Colonic mucosa (tissue), 4 donors: ENCODE measurements at regions not wholly inside any gene's neighbourhood (a gene's known extent, or its start where the extent isn't known, plus 50 kb on each side); places are given as distances from the start of the nearest gene placed in this dataset.

Experiments
- DNase-seq: peaks from one replicate; pipeline ENCODE4 v3.0.0-alpha.2; 2020
- H3K27ac ChIP-seq: fragments of 200-600 bp; one replicate; pipeline ENCODE4 v1.8.0; 2021
- H3K27me3 ChIP-seq: fragments of 200-600 bp; one replicate; pipeline ENCODE4 v1.8.0; 2021
- H3K36me3 ChIP-seq: fragments of 200-600 bp; one replicate; pipeline ENCODE4 v1.8.0; 2021
- H3K4me1 ChIP-seq: fragments of 200-600 bp; one replicate; pipeline ENCODE4 v1.8.0; 2021; ENCODE audit warnings: mild to moderate bottlenecking
- H3K4me3 ChIP-seq: fragments of 200-600 bp; one replicate; pipeline ENCODE4 v1.8.0; 2021
- H3K9ac ChIP-seq, 2 donors: one replicate each; pipeline ENCODE4 v1.7.0; 2013; ENCODE audit warnings: control low read depth in 2 of 2, low read depth in 2 of 2, low read length in 2 of 2
- H3K9me3 ChIP-seq: fragments of 200-600 bp; one replicate; pipeline ENCODE4 v1.8.0; 2021
- CTCF ChIP-seq: fragments of 200-600 bp; IDR thresholded peaks from one replicate; pipeline ENCODE4 v1.8.0; 2022; ENCODE audit warnings: antibody characterized with exemption, mild to moderate bottlenecking
- intact Hi-C: fragments of 100-400 bp; cut with DNase I; formaldehyde crosslinking; loops from one replicate; pipeline ENCODE4 v1.14.1; 2022
- donor health status: healthy.
- donor health status: DM: no; HTN: no; CAD: no.
- donor health status: DM: no; HTN: no; CAD: no.

- Histone ChIP-seq H3K27me3 (no peaks in the 10 kb centered on the region), H3K4me1 (no peaks in the 10 kb centered on the region), H3K9ac (no peak overlapping the region), H3K36me3 (no peaks in the 10 kb centered on the region), H3K4me3 (no peak overlapping the region), H3K9me3 (no peaks in the 10 kb centered on the region), H3K27ac (no peak overlapping the region)
- no peak for TF ChIP-seq CTCF
- peak; percentile 42 for DNase-seq
- intact Hi-C loops, result loop anchor here (10.0 kb wide), 3 partner anchors 324 to 604 kb away; partner anchors contain the start of gene ZSWIM6
Measured at GRCh38 chr5:61659221-61659696, 327.2 kb downstream of the ZSWIM6 start.

GRCh38 chr5:61662670-61663069 lies 330.6 kb downstream of the ZSWIM6 start:
- Histone ChIP-seq H3K4me1 (no peaks in the 10 kb centered on the region), H3K9me3 (no peaks in the 10 kb centered on the region), H3K27ac (no peak overlapping the region), H3K36me3 (no peaks in the 10 kb centered on the region), H3K9ac (no peak overlapping the region), H3K4me3 (no peak overlapping the region), H3K27me3 (no peaks in the 10 kb centered on the region)
- intact Hi-C loops, result no loop called here
- DNase-seq, result no peak
- TF ChIP-seq CTCF, result no peak

- Histone ChIP-seq H3K27ac (no peak overlapping the region), H3K27me3 (no peaks in the 10 kb centered on the region), H3K9ac (no peak overlapping the region), H3K4me3 (no peak overlapping the region), H3K36me3 (no peaks in the 10 kb centered on the region), H3K4me1 (peaks cover 3% of the 10 kb centered on the region), H3K9me3 (no peaks in the 10 kb centered on the region)
- no peak for TF ChIP-seq CTCF
- peak; percentile 21 for DNase-seq
- intact Hi-C loops, result no loop called here
Measured at GRCh38 chr5:61666064-61666621, 334.1 kb downstream of the ZSWIM6 start.

GRCh38 chr5:61667525-61668218 lies 335.6 kb downstream of the ZSWIM6 start:
- H3K27me3 ChIP-seq, result no peaks in the 10 kb centered on the region
- TF ChIP-seq CTCF, result no peak
- H3K4me1 ChIP-seq, result peaks cover 3% of the 10 kb centered on the region
- H3K27ac ChIP-seq, result no peak overlapping the region
- no peaks in the 10 kb centered on the region for H3K36me3 ChIP-seq
- H3K4me3 ChIP-seq, result no peak overlapping the region
- intact Hi-C loops, result no loop called here
- H3K9ac ChIP-seq, result no peak overlapping the region
- H3K9me3 ChIP-seq, result no peaks in the 10 kb centered on the region
- no peak for DNase-seq

GRCh38 chr5:61669531-61669930 lies 337.5 kb downstream of the ZSWIM6 start:
- Histone ChIP-seq H3K4me3 (no peak overlapping the region), H3K27ac (no peak overlapping the region)

More at GRCh38 chr5:61669531-61669930, 337.5 kb downstream of the ZSWIM6 start:
- intact Hi-C loops, result no loop called here
- Histone ChIP-seq H3K9me3 (no peaks in the 10 kb centered on the region), H3K27me3 (no peaks in the 10 kb centered on the region), H3K4me1 (peaks cover 11% of the 10 kb centered on the region), H3K9ac (no peak overlapping the region), H3K36me3 (no peaks in the 10 kb centered on the region)
- no peak for DNase-seq
- no peak for TF ChIP-seq CTCF
